RPMI7951 (cell line): ENCODE measurements at regions not wholly inside any gene's neighbourhood (a gene's known extent, or its start where the extent isn't known, plus 50 kb on each side); places are given as distances from the start of the nearest gene placed in this dataset.
"Not testable (repeated sequence)": the region's sequence is repeated elsewhere in the genome, so short reads cannot be mapped to it uniquely, and the experiment has no call there.

Experiments used
- DNase-seq: peaks from one replicate; pipeline ENCODE4 v3.0.0-alpha.2; 2012; ENCODE audit warnings: low read depth

DNA sequence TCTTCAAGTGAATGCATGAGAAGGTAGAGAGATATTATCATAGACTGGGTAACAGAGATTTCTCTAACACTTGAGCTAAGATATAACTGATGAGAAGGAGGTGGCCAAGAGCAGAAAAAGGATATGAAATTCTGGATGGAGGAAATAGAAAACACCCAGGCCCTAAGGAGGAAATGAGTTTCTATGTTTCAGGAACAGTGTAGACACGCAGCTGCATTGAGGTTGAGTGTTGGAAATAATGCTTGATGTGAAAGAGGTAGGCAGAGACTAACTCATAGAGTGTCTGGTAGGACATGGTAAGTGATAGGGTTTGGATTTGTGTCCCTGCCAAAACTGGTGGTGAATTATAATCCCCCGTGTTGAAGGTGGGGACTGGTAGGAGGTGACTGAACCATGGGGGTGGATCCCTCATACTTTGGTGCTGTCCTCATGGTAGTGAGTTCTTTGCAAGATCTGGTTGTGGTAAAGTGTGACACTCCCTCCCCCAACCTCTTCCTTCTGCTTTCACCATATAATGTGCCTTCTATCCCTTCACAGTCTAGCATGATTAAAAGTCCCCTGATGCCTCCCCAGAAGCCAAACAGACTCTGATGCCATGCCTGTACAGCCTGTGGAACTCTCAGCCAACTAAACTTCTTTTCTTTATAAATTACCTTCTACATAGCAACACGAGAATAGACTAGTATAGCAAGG is 787.3 kb downstream of the EDEM1 start:
- DNase-seq: no peak

DNA sequence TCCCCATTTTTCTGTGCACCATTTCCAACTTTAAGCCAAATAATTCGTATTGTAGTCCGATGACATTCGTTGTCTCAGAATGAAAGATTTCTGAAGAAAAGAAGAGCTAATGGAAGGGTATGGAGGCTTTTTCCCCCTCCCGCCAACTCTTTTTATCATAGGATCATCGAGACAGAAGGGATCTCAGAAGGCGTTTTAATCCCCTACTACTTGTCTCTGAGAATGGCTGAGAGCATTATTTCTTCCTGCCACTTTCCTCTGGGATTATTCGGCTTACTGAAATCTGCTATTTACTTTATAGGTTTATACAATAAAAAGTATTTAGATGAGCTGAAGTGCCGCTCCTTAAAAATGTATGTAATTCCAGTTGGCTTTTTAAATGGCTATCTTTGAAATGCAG is 789.8 kb downstream of the EDEM1 start:
- no peak for DNase-seq

DNA sequence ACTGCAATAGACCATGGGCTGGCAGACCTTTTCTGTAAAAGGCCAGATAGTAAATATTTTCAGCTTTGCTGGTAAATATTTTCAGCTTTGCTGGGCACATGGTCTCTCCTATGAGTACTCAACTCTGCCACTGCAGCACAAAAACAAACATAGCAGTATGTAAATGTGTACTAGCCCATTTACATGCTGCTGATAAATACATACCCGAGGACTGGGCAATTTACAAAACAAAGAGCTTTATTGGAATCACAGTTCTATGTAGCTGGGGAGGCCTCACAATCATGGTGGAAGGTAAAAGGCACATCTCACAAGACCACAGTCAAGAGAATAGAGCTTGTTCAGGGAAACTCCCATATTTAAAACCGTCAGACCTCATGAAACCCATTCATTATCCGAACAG is 793.0 kb downstream of the EDEM1 start:
- no peak for DNase-seq

DNA sequence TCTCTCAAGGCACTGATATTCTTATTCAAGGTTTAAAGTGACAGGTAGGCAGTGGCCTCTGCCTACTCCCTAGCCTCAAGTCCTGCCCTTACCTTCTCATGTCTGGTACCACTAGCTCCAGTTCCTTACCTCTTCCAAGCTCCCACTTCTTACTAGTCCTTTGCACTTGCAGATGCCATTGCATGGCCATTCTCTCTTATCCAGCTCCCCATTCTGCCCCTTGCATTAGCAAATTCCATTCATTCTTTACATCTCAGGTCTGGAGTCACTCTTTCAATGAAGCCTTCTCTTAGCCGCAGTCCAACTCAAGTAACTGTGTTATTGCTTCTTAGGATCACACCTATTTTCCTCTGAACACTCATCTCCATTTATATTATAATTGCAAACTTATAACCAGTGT is 807.1 kb downstream of the EDEM1 start:
- DNase-seq: no peak

DNA sequence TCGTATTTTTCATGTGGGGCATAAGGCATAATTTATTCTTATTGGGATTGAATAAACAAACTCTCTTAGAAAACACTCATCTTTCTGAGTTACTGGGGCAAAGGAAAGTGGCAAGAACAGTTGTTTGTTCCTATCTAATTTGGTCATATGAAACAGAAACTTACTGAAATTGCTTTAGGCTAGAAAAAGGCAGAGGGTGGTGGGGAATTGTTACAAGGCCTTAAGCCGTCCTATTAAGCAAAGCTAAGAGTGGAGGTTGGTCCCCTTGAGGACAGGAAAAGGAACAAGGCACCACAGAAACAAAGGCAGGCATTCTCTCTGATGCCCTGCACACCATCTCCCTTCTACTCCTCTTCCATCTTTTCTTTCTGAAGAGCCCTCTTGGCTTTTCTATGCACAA is 830.9 kb downstream of the EDEM1 start:
- DNase-seq: no peak

DNA sequence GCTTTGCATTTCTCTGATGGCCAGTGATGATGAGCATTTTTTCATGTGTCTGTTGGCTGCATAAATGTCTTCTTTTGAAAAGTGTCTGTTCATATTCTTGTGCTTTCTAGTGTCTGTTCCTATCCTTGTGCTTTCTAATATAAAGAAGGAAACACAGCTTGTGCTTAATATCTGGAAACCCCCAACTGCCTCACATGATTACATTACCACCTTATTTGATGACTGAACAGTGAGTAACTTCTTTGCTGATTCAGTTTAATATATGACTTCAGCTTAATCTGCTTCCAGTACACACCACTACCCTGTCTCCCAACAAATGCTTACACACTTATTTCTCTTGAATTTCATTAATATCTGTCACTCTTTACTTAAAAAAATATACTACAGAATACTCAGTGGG is 835.1 kb downstream of the EDEM1 start:
- no peak for DNase-seq

DNA sequence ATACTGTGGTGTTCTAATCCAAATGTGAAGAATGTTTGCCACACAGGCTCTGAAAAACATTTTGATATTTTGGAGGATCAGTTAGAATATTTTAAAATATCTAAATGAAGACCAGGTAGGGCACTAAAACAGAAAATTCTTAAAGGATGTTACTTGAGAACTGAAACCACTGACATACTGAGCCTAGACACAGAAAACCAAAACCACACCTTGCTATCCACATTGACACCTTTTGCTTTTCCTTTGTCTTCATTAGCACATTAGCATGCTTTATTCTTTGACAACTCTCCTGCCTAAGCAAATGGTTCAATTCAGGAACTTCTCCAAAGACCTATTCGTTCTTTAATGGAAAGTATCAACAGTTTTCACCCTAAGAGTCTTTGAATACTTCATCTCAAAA is 835.9 kb upstream of the GRM7 start:
- no peak for DNase-seq

DNA sequence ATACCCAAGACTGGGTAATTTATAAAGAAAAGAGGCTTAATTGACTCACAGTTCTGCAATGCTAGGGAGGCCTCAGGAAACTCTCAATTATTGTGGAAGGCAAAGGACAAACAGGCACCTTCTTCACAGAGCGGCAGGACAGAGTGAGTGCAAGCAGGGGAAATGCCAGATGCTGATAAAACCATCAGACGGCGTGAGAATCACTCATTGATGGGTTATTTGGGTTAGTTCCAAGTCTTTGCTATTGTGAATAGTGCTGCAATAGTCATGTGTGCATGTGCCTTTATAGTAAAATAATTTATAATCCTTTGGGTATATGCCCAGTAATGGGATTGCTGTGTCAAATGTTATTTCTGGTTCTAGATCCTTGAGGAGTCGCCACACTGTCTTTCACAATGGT is 830.3 kb upstream of the GRM7 start:
- DNase-seq: not testable (repeated sequence)

DNA sequence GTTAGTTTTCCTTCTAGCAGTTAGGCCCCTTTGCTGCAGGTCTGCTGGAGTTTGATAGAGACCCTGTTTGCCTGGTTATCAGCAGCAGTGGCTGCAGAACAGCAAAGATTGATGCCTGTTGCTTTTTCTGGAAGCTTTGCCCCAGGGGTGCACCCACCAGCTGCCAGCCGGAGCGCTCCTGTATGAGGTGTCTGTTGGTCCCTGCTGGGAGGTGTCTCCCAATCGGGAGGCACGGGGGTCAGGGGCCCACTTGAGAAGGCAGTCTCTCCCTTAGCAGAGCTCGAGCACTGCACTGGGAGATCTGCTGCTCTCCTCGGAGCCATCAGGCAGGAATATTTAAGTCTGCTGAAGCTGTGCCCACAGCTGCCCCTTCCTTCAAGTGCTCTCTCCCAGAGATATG is 825.3 kb upstream of the GRM7 start:
- DNase-seq: no peak

DNA sequence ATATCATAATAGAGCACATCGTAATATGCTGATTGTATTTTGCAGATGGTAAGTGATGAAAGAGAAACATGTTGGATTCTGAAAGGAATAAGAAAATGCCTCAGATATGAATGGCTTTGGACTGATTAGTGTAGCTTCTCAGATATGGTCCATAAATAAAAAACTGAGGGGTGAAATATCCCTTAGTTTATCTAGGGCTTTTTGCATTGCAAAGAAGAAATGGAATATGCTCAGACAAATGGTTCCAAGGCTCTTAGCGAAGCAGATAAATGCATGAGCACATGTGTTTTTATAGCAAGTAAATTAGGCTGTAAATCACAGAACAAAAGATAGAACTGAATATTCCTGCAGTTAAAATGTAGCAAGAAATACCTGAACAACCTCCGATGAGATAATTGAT is 820.9 kb upstream of the GRM7 start:
- DNase-seq: no peak

DNA sequence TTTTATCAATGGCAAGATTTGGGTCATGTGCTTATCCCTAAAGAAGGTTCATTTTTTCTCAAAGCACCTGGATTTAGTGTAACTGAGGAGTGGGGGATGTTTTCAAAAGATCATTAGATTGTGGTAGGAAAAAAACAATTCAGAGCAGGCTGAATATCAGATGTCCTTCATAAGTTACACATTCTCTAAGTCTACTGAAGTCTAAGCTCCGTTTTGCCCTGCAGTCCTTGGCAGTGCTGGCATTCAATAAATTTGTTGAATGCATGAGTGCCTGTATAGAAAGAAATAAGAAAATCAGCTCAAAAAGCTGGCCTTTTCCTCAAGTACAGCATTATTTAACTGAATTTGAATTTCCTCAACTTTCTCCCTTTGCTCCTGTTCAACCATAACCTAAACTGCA is 819.0 kb upstream of the GRM7 start:
- DNase-seq: no peak

DNA sequence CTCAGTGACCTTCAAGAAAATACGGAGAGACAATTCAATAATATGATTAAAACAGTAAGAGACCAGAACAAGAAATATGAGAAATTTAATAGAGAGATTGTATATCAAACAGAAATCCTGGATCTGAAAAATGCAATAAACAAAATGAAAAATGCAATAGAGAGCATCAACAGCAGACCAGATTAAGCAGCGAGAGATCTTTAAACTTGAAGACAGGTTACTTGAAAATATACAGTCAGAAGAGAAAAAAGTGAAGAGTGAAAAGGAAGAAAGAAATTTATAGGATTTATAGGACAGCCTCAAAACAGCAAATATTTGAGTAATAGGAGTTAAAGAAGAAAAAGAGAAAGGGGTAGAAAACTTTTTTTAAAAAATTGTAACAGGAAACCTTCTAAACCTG is 813.9 kb upstream of the GRM7 start:
- DNase-seq: no peak

DNA sequence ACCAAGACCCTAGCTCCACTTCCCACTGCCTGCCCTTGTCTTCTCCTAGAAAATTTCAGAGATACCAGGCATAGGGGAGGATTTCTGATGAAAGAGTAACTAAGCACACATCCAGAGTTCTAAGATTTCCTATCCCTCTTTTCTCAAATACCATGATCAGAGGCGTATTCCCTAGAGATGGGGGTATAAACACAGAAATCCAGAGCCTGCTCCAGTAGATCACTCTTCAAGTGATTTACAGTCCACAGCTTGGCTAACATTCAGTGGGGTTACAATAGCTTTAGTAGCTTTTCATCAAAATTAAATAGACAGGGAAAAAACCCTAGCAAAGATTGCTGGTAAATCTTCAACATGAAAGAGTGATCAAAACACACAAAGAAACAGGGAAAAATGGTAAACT is 800.7 kb upstream of the GRM7 start:
- no peak for DNase-seq

DNA sequence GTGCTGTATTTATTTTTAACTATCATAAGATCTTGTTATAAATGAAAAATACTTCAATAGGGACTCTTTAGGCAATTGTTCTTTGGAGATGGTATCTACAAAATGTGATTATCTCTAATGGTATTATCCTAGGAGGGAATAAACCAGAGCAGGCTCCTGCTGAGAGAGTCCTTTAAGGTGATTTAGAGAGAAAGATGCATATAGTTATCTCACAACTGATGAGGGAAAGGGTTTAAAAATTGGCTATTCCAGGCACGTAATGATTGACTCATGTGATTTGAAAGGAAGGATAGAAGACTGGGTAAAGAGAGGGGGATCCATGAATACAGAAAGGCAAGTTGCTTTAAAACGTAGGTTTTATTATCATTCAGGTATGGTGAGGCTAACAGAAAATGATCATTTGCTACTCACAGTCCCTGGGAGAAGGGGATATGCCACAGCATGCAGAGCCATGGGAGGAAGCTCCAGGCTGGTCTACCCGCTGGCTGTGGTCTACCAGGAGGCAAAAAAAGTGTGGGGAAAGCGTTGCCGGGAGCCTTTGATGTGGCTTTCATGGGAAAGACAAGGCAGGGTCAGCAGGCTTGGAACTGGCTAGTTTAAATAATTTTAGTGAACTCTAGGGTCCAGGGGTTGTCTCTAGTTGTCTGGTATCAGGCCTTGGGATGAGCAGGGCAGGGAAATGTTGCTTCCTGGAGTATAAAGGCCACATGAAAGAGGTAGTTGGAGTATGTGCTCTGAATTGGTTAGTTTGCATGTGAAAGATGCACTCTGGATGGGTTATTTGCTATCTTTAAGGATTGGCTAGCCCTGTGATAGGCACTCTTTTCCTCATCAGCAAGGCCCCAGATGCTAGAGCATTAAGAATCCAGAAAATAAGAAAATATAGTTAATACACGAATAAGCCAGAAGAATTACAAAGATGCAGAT is 798.4 kb upstream of the GRM7 start:
- DNase-seq: no peak

DNA sequence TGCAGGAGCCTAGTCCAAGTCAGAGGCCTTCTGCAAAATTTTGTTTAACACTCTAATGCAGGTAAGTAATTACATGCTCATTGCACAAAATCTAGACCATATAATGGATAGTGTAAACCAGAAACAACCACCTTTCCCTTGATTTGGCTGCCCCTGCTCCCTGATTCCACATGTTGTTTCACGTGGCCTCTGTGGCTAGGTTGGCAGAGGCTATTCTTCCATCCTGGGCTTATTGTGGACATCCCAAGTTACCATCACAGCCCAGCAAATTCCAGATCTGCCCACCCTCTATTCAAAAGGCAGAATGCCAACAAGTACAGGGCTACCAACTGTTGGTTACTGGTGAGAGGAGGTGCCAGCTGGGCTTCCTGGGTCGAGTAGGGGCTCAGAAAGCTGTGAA is 794.5 kb upstream of the GRM7 start:
- DNase-seq: no peak

DNA sequence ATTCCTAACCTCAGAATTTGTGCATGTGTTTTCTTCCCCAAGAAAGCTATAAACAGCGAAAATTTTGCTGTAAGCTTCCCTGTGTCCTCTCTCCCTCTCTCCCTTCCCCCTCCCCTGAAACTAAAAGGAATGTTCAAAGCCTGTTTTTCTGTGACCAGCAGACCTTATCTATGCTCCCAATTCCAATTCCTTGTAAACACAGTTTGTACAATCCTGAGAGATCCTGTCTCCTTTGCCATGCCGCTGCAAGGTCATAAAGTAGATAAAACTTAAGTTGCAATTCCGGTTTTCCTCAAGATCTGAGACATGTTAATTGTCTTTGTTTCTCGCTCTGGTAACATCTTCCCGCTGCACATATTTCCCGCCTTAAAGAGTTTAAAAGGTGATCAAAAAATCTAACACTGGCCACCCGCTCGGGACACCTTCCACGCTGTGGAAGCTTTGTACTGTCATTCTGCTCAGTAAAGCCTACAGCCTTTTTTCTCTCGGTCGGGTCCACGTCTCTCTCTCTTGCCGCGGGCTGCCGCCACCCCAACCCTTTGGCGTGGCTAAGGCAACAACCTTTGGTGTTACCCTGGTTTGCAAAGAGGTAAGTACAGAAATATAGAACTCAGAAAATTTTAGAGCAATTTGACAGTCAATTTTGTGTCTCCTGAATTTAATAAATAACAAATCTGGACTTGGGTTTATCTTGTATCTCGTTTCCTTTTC is 793.9 kb upstream of the GRM7 start:
- DNase-seq: not testable (repeated sequence)

DNA sequence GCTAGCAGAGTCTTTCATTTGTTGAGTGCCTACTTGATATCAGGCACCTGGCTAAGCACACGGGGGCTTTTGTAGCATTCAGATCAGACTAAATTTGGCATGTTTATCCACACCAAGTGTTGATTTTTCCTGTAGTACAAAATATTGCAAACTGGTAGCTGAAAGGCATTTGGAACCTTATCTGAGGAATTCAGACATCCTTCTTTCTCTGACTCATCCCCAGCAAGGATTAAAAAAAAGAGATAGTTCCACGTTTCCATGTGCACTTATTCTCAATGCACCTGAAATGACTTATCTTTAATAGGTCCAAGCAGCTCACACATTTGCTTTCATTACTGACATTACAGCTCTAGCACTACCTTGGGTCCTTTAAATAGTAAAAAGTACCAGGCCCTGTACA is 786.0 kb upstream of the GRM7 start:
- no peak for DNase-seq

DNA sequence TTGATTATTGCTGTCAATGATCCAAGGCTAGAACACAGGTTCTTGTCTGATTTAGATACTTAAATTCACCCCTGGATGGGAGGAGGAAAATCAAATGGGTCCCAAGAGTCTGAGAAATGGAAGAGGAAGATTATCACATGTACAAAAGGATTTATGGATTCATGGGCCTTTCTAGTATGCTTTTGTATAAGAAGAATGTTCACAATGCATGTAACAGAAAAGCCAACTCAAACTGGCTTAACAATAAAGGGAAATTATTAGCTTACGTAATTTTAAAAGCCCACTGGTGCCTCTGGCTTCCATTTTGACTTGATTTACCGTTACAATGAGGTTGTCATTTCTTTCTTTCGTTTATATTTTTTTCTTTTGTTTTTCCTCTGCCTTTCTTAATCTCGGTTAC is 782.5 kb upstream of the GRM7 start:
- no peak for DNase-seq

DNA sequence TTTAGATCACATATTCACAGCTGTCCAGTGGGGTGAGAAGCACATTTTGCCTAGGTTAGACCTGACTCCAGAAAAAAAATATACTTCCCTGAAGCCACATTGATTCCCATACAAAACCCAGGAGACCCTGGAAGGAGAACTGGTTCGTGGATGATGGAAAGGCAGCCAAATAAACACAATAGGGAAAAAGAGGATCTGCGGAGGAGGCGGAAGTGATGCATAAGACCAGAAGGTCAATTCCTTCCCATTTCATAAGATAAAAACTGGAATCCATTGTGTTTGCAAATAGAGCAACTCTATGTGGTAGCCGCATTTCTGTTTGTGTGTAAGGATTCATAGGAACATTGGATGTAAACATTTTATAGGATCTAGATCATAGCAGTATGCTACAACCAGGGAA is 781.9 kb upstream of the GRM7 start:
- no peak for DNase-seq

DNA sequence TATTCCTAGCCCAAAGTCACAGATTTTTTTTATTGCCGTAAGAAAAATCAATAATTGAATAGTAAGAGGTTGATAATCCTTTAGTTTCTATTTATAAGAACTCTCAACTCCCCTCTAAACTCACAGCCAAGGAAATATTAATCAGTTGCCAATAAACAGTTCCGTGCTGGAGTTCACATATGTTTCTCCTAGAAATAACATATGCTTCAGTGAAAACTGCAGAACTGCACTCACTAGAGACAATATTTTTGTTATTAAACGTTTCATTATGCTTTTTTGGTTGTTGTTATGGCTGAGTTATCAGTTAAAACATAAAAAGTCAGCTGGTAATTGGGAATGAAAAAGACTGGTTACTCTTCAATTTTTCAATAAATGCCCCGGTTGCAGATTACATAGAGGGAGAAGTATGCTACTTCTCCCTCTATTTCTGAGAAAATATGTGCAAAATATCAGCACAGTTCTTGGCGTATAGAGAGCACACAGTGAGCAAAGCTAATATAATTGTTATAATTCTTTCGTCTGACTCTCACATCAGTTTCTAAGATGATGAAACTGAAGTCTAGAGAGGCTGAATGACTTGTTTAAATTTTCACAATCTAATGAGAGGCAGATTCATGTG is 781.2 kb upstream of the GRM7 start:
- no peak for DNase-seq

DNA sequence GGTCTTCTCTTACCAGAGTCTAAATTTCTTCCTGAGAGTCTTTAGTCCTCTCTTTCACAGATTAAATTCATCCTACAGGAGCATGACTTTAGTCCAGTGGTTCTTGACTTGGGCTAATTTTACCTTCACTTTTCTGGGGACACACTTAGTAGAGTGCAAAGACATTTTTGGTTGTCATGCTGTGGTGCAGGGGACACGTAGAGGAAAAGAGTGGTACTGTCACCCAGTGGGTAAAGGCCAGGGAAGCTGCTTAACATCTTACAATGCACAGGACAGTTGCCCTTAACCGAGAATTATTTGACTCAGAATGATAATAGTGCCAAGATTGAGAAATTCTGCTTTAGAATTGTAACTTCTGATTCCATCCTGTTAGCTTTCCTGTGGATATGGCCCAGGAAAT is 772.5 kb upstream of the GRM7 start:
- no peak for DNase-seq

DNA sequence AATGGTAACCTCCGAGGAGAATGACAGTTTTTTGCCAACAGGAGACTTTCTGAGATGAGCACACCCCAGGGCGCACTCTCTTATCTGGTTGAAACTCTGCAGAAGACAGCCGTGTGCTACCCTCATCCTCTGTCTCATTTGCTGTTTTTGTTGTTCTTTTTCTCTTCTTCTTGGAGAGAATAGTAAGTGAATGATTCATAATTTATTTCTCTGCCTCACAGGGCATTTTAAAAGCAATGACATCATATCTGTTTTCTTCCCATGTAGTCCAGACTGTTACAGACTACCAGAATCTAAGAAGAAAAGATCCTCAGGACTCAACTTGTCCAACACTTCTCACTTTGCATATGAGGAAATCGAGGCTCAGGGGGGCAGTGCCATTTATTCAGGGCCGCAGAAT is 771.1 kb upstream of the GRM7 start:
- no peak for DNase-seq
